ENCODE measurements at regions not wholly inside any gene's neighbourhood (a gene's known extent, or its start where the extent isn't known, plus 50 kb on each side); places are given as distances from the start of the nearest gene placed in this dataset.

- no peak for FAIRE-seq
- no peak for TF ChIP-seq POLR2A (IDR thresholded peaks at IDR 0.05; ENCODE audit: low read depth, low read length)
- DNase-seq (ENCODE audit: insufficient read length, low spot score), result no peak
Measured at GRCh38 chr5:62707563-62707962, 128.9 kb downstream of the LRRC70 start.

- no peak for TF ChIP-seq POLR2A (IDR thresholded peaks at IDR 0.05; ENCODE audit: low read depth, low read length)
- DNase-seq (ENCODE audit: insufficient read length, low spot score) (no peak), FAIRE-seq (no peak)
Measured at GRCh38 chr5:62707131-62707530, 128.5 kb downstream of the LRRC70 start.

- no peak for DNase-seq (ENCODE audit: insufficient read length, low spot score)
- TF ChIP-seq POLR2A (IDR thresholded peaks at IDR 0.05; ENCODE audit: low read depth, low read length), result no peak
- FAIRE-seq, result no peak
Measured at GRCh38 chr5:62705022-62705421, 126.4 kb downstream of the LRRC70 start.

GRCh38 chr5:62702126-62702525 lies 123.5 kb downstream of the LRRC70 start:
- no peak for FAIRE-seq
- no peak for DNase-seq (ENCODE audit: insufficient read length, low spot score)
- no peak for TF ChIP-seq POLR2A (IDR thresholded peaks at IDR 0.05; ENCODE audit: low read depth, low read length)

GRCh38 chr5:62701036-62701435 lies 122.4 kb downstream of the LRRC70 start:
- no peak for FAIRE-seq
- TF ChIP-seq POLR2A (IDR thresholded peaks at IDR 0.05; ENCODE audit: low read depth, low read length), result no peak
- no peak for DNase-seq (ENCODE audit: insufficient read length, low spot score)

GRCh38 chr5:62698756-62699155 lies 120.1 kb downstream of the LRRC70 start:
- DNase-seq (ENCODE audit: insufficient read length, low spot score), result no peak
- no peak for FAIRE-seq
- TF ChIP-seq POLR2A (IDR thresholded peaks at IDR 0.05; ENCODE audit: low read depth, low read length), result no peak

- no peak for TF ChIP-seq POLR2A (IDR thresholded peaks at IDR 0.05; ENCODE audit: low read depth, low read length)
- no peak for FAIRE-seq
Measured at GRCh38 chr5:62695274-62695673, 116.7 kb downstream of the LRRC70 start.

GRCh38 chr5:62692946-62693713 lies 114.5 kb downstream of the LRRC70 start:
- DNase-seq (ENCODE audit: insufficient read length, low spot score) (no peak), FAIRE-seq (no peak)
- no peak for TF ChIP-seq POLR2A (IDR thresholded peaks at IDR 0.05; ENCODE audit: low read depth, low read length)

More at GRCh38 chr5:62695274-62695673, 116.7 kb downstream of the LRRC70 start:
- DNase-seq (ENCODE audit: insufficient read length, low spot score), result no peak

GRCh38 chr5:62691946-62692345 lies 113.3 kb downstream of the LRRC70 start:
- FAIRE-seq, result no peak
- DNase-seq (ENCODE audit: insufficient read length, low spot score), result no peak
- TF ChIP-seq POLR2A (IDR thresholded peaks at IDR 0.05; ENCODE audit: low read depth, low read length), result no peak

- DNase-seq (ENCODE audit: insufficient read length, low spot score), result no peak
- FAIRE-seq, result no peak
- no peak for TF ChIP-seq POLR2A (IDR thresholded peaks at IDR 0.05; ENCODE audit: low read depth, low read length)
Measured at GRCh38 chr5:62690421-62690820, 111.8 kb downstream of the LRRC70 start.

- DNase-seq (ENCODE audit: insufficient read length, low spot score) (no peak), FAIRE-seq (no peak)
Measured at GRCh38 chr5:62689599-62690368, 111.2 kb downstream of the LRRC70 start.

GRCh38 chr5:62686692-62687091 lies 108.1 kb downstream of the LRRC70 start:
- no peak for DNase-seq (ENCODE audit: insufficient read length, low spot score)
- TF ChIP-seq POLR2A (IDR thresholded peaks at IDR 0.05; ENCODE audit: low read depth, low read length), result no peak
- no peak for FAIRE-seq

More at GRCh38 chr5:62689599-62690368, 111.2 kb downstream of the LRRC70 start:
- TF ChIP-seq POLR2A (IDR thresholded peaks at IDR 0.05; ENCODE audit: low read depth, low read length), result no peak

GRCh38 chr5:62685221-62685620 lies 106.6 kb downstream of the LRRC70 start:
- FAIRE-seq (no peak), DNase-seq (ENCODE audit: insufficient read length, low spot score) (no peak)
- TF ChIP-seq POLR2A (IDR thresholded peaks at IDR 0.05; ENCODE audit: low read depth, low read length), result no peak

GRCh38 chr5:62684310-62684709 lies 105.7 kb downstream of the LRRC70 start:
- FAIRE-seq, result no peak
- no peak for TF ChIP-seq POLR2A (IDR thresholded peaks at IDR 0.05; ENCODE audit: low read depth, low read length)
- DNase-seq (ENCODE audit: insufficient read length, low spot score), result no peak

- TF ChIP-seq POLR2A (IDR thresholded peaks at IDR 0.05; ENCODE audit: low read depth, low read length), result no peak
- DNase-seq (ENCODE audit: insufficient read length, low spot score) (no peak), FAIRE-seq (no peak)
Measured at GRCh38 chr5:62682059-62682458, 103.4 kb downstream of the LRRC70 start.
